Right lobe of liver (tissue), 6 donors: ENCODE measurements at regions not wholly inside any gene's neighbourhood (a gene's known extent, or its start where the extent isn't known, plus 50 kb on each side); places are given as distances from the start of the nearest gene placed in this dataset.

ENCODE experiments used
- ATAC-seq, 4 donors: fragments of 200-7000 bp; cut with Tn5 transposase; one replicate each; pipeline ENCODE4 v1.9.1; 2020; ENCODE audit warnings: mild to moderate bottlenecking in 4 of 4, moderate library complexity in 4 of 4
- DNase-seq, 3 donors: peaks; one replicate each; pipeline ENCODE4 v3.0.0-alpha.2; 2020
- H3K27ac ChIP-seq, 3 donors: fragments of 200-600 bp; one replicate each; pipeline ENCODE4 v1.8.0; 2022
- H3K27me3 ChIP-seq, 2 donors: fragments of 200-600 bp; one replicate each; pipeline ENCODE4 v1.8.0; 2022
- H3K36me3 ChIP-seq, 4 donors: fragments of 200-600 bp; sonication (generic) in 1 of 4; one replicate each; pipeline versions ENCODE4 v1.5.1 to v1.8.0; 2017 to 2022; ENCODE audit warnings: control low read depth in 1 of 4
- H3K4me1 ChIP-seq, 4 donors: fragments of 200-600 bp; sonication (generic) in 1 of 4; one replicate each; pipeline versions ENCODE4 v1.5.1 to v1.8.0; 2017 to 2022; ENCODE audit warnings: control low read depth in 1 of 4
- H3K4me3 ChIP-seq, 3 donors: fragments of 200-600 bp; one replicate each; pipeline ENCODE4 v1.8.0; 2022
- H3K9me3 ChIP-seq, 4 donors: fragments of 200-600 bp; sonication (generic) in 1 of 4; one replicate each; pipeline versions ENCODE4 v1.5.1 to v1.8.0; 2017 to 2022; ENCODE audit warnings: control low read depth in 1 of 4
- CTCF ChIP-seq, 4 donors: fragments of 200-600 bp in 3 of 4; fragments of 450-650 bp in 1 of 4; IDR thresholded peaks; one replicate each; pipeline versions ENCODE4 v1.5.1 to v1.8.0; 2016 to 2022; ENCODE audit warnings: antibody characterized with exemption in 4 of 4, mild to moderate bottlenecking in 2 of 4
- POLR2A ChIP-seq: fragments of 450-650 bp; IDR thresholded peaks from one replicate; pipeline ENCODE4 v1.6.1; 2017; ENCODE audit warnings: antibody characterized with exemption, mild to moderate bottlenecking
- WGBS: methylation state at CpG from one replicate; pipeline ENCODE4 v1.1.6; 2018; ENCODE audit warnings: low coverage, low lambda C conversion rate; ENCODE audit not compliant: insufficient coverage; ENCODE audit errors: missing lambda C conversion rate; 5-methylcytosine and 5-hydroxymethylcytosine counted together
- intact Hi-C, 2 donors: fragments of 100-400 bp; cut with DNase I; formaldehyde crosslinking; loops; one replicate each; pipeline versions ENCODE4 v1.11.2 to v1.14.1; 2022
- donor health status: DM: no; HTN: yes; CAD: no.
- donor health status: DM: no; HTN: no; CAD: no.
- donor health status: DM: no; HTN: no; CAD: no.
- donor health status: DM: no; HTN: yes; CAD: no.
- donor health status: DM: no; HTN: yes; CAD: no.

- Histone ChIP-seq H3K27ac (no peak overlapping the region), H3K4me3 (no peak overlapping the region), H3K27me3 (no peaks in the 10 kb centered on the region), H3K4me1 (no peaks in the 10 kb centered on the region), H3K36me3 (no peaks in the 10 kb centered on the region), H3K9me3 (no peaks in the 10 kb centered on the region)
- WGBS, result 80% methylated on average over 3 of the region's 3 CpGs
- DNase-seq (no peak), ATAC-seq (no peak)
- intact Hi-C loops, result no loop called here
- TF ChIP-seq POLR2A (no peak), CTCF (IDR thresholded peaks at IDR 0.05) (no peak)
Observed at GRCh38 chr3:28651159-28651558, 302.5 kb upstream of the AZI2 start.

- H3K4me3 ChIP-seq, result no peak overlapping the region
- intact Hi-C loops, result no loop called here
- H3K9me3 ChIP-seq, result no peaks in the 10 kb centered on the region
- DNase-seq (no peak), ATAC-seq (no peak)
- TF ChIP-seq CTCF (IDR thresholded peaks at IDR 0.05), result no peak
- TF ChIP-seq POLR2A, result no peak
- no peaks in the 10 kb centered on the region for H3K27me3 ChIP-seq
- no peak overlapping the region for H3K27ac ChIP-seq
- peaks cover 0 to 9% (median 2%) of the 10 kb centered on the region in 4 donors for H3K4me1 ChIP-seq
- no peaks in the 10 kb centered on the region for H3K36me3 ChIP-seq
- 97% methylated on average over 5 of the region's 5 CpGs for WGBS
Observed at GRCh38 chr3:28664123-28664522, 315.5 kb upstream of the AZI2 start.

GRCh38 chr3:28667646-28668621 lies 319.3 kb upstream of the AZI2 start:
- Histone ChIP-seq H3K36me3 (no peaks in the 10 kb centered on the region), H3K4me1 (peaks cover 0 to 9% (median 2%) of the 10 kb centered on the region in 4 donors), H3K9me3 (no peaks in the 10 kb centered on the region), H3K4me3 (no peak overlapping the region), H3K27ac (peak overlapping the region; percentile 10 to 33 (median 22)), H3K27me3 (no peaks in the 10 kb centered on the region)
- intact Hi-C loops, result no loop called here
- 11% methylated on average over 5 of the region's 5 CpGs for WGBS
- DNase-seq (peak; percentile 37 to 70 (median 58)), ATAC-seq (peak; percentile 92 to 94 (median 94))
- TF ChIP-seq POLR2A (no peak), CTCF (IDR thresholded peaks at IDR 0.05) (peak; percentile 75 to 87 (median 83))

GRCh38 chr3:28669870-28670269 lies 321.2 kb upstream of the AZI2 start:
- H3K9me3 ChIP-seq, result no peaks in the 10 kb centered on the region
- H3K27ac ChIP-seq, result no peak overlapping the region
- no peak for DNase-seq
- intact Hi-C loops, result no loop called here
- H3K4me3 ChIP-seq, result no peak overlapping the region
- TF ChIP-seq POLR2A (no peak), CTCF (IDR thresholded peaks at IDR 0.05) (no peak)
- 51% methylated on average over 2 of the region's 2 CpGs for WGBS
- ATAC-seq, result no peak
- no peaks in the 10 kb centered on the region for H3K27me3 ChIP-seq
- H3K36me3 ChIP-seq, result no peaks in the 10 kb centered on the region
- peaks cover 0 to 9% (median 2%) of the 10 kb centered on the region in 4 donors for H3K4me1 ChIP-seq
